NCI-H1105 (cell line): ENCODE measurements at regions not wholly inside any gene's neighbourhood (a gene's known extent, or its start where the extent isn't known, plus 50 kb on each side); places are given as distances from the start of the nearest gene placed in this dataset.
A peak's percentile ranks its signal among the peaks of the same experiment; 100 is the strongest.
"Not testable (repeated sequence)": the region's sequence is repeated elsewhere in the genome, so short reads cannot be mapped to it uniquely, and the experiment has no call there.

Experiments used
- DNase-seq: peaks from one replicate; lab custom pipeline; 2025; lab: John Stamatoyannopoulos, UW

DNA sequence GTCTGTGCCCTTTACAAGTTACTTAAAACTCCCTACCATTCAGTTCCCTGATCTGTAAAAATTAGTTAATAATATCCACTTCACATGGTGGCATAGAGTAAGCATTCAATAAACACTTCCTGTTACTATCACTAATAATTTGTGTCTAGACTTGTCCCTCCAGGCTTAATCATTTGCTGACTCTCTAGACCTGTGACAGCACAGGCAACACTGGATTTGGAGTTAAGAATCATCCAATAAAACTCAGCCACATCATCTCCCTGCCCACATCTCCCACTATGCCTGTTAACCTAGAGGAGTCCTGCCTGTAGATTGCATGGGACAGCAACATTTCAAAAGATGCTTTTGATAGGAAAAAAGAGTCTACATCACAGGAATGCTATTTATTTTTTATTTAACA, 564.6 kb downstream of the MFSD1 start:
- no peak for DNase-seq

- DNase-seq: no peak
Observed at GRCh38 chr3:159371961-159372360, 570.1 kb downstream of the MFSD1 start.

DNA sequence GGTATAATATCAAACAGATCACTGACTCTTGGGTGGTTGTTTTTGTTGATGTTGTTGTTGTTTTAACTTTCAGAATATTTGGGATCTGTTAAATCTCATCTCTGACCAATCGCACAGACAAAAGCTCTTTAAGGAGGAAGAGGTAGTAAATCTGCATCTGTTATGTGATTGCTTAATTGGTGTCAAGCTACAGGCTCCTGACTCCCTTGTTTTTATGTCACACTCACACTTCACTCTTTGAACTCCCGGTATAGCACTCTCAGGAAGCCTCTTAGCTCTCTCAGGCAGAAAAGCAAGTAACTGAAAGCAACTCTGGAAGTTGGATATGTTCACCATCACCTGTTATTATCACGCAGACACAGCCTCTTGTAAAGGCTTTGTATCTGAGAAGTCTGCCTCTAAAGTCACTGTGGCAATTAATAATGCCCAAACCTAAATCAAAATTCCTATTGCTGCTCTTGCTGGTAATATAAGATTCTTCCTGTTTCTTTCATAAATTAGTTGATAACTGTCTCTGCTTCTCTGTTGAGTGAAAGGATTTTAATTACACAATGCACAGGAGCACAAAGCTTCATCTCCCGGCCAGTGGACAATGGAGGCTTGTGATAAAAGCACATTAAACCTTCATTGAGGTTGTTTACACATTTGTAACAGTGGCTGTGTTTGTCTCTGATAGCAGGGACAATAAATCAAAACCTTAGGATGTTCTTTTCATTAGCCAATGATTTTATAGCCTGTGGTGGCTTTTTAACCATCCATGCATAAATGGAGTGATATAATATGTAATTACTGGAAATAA, 576.7 kb downstream of the MFSD1 start:
- peak; percentile 76 for DNase-seq

GRCh38 chr3:159380891-159381290, 579.0 kb downstream of the MFSD1 start:
- DNase-seq: no peak

GRCh38 chr3:159390656-159391212, 588.9 kb downstream of the MFSD1 start:
- DNase-seq: no peak

DNA sequence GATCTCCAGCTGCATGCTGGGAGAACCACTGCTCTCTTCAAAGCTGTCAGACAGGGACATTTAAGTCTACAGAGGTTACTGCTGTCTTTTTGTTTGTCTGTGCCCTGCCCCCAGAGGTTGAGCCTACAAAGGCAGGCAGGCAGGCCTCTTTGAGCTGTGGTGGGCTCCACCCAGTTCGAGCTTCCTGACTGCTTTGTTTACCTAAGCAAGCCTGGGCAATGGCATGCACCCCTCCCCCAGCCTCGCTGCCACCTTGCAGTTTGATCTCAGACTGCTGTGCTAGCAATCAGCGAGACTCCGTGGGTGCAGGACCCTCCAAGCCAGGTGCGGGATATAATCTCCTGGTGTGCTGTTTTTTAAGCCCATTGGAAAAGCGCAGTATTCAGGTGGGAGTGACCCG, 591.0 kb upstream of the IL12A start:
- not testable (repeated sequence) for DNase-seq

- no peak for DNase-seq
Observed at GRCh38 chr3:159401069-159401468, 587.6 kb upstream of the IL12A start.

- not testable (repeated sequence) for DNase-seq
Observed at GRCh38 chr3:159409711-159410110, 578.9 kb upstream of the IL12A start.

DNA sequence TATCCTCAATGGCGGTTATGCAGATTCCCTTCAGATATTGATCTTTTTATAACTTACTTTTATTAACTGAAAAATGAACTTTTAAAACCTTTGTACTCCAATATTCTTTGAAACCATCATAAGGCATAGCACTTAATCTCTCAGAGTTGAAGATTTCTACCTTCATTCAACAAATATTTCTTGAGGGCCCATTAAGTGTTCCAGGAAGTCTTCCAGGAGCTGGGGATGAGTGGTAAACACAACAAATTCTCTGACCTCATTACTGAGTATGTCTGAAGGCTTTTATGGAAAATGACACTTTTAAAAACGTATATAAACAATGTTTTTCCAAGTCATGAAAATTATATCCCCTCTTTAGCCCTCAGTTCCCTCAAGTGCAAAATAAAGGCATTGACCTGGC, 575.3 kb upstream of the IL12A start:
- DNase-seq: no peak

GRCh38 chr3:159416856-159417255, 571.8 kb upstream of the IL12A start:
- peak; percentile 42 for DNase-seq

- DNase-seq: no peak
Observed at GRCh38 chr3:159417761-159418160, 570.9 kb upstream of the IL12A start.

DNA sequence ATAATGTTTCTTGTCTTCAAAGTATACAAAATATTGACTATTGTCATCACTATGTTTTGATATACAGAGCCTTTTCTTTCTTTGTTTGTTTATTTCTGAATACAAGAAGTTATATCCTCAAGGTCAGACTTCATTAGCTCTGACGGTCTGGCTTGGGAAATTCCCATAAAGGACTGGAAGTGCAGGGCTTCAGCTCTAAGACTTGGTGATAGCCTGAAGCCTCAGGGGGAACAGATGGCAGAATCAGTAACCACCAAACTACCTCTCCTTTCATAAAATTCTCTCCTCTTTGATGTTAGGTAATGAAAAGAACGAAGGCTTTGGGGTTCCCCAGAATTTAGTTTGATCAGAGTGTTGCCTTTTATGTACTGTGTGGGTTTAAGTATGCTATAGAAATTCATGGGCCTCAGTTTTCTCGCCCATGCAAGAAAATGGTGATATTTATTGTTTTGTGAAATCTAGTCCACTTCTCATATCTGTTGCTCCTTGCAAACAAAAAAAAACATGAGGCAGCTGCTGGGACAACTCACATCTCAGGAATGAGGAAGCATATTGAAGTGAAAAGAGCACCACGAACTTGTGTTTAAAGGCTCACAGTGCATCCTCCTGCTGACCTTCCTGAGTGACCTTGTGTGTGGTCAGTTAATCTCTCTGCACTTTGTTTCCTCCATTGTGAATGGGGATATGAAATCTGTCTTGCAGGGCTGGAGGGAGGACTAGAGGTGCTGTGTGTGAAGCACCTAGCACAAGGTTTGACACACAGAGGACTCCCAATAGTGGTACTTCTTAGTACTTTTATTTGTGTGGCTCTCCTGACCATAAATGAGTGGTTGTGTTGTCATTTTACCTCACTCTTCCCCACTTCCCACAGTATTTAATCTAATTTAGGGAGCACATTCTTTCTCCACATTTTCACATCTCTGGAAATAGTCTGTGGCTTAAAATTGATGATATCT, 569.8 kb upstream of the IL12A start:
- no peak for DNase-seq

- DNase-seq: no peak
Observed at GRCh38 chr3:159429702-159430101, 558.9 kb upstream of the IL12A start.

- no peak for DNase-seq
Observed at GRCh38 chr3:159432682-159433340, 555.8 kb upstream of the IL12A start.

DNA sequence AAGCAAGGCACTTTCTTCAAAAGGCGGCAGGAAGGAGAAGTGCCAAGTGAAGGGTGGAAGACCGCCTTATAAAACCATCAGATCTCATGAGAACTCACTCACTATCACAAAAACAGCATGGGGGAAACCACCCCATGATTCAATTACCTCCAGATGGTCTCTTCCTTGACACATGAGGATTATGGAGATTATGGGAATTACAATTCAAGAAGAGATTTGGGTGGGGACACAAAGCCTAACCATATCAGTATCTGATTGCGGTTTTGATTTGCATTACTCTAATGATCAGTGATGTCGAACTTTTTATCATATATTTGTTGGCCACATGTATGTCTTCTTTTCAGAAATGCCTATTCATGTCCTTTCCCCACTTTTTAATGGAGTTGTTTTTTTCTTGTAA, 549.3 kb upstream of the IL12A start:
- DNase-seq: no peak

- DNase-seq: no peak
Observed at GRCh38 chr3:159441279-159441678, 547.4 kb upstream of the IL12A start.

- no peak for DNase-seq
Observed at GRCh38 chr3:159443266-159443665, 545.4 kb upstream of the IL12A start.

GRCh38 chr3:159447841-159448240, 540.8 kb upstream of the IL12A start:
- DNase-seq: no peak

DNA sequence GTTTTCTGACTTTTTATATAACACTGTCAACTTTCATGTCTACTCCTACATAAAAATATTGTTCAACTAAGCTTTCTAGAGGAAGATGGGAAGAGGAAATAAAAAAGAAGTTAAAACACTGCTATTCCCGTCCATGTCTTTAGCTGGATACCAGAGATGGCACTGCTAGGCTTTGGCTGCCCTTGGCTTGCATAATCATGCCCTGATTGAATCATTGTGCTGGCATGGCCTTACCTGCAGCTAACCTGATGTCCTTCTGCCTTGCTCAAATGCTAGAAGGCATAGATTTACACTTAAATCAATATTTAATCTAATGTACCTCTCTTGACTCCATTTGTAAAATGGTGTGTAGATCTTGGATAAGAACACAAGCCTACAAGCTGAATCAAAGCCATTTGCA, 539.7 kb upstream of the IL12A start:
- DNase-seq: no peak

- DNase-seq: peak; percentile 15
Observed at GRCh38 chr3:159451067-159451466, 537.6 kb upstream of the IL12A start.

DNA sequence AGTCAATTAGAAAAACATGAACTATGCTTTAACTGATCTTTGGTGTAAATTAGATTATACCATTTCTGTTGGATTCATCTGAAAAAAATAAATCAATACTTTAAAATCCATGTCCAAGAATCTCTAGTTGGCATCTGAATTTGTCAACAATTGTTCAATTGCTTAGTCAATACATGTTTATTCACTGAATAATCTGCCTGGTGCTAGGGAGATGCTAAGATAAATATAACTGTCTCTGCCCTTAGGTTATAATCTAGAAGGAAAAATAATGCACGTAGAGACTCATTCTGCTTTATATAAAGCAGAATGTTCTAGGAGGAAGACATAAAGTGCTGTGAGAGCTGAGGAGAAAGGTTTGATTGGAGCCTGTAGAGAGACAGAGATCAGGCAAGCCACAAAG, 537.2 kb upstream of the IL12A start:
- DNase-seq: no peak

- no peak for DNase-seq
Observed at GRCh38 chr3:159453036-159453435, 535.6 kb upstream of the IL12A start.
